Hematopoietic multipotent progenitor cell treated with erythropoietin and hydrocortisone succinate and interleukin-3 and kit ligand, for 15 days (in vitro differentiated cells): ENCODE measurements at regions not wholly inside any gene's neighbourhood (a gene's known extent, or its start where the extent isn't known, plus 50 kb on each side); places are given as distances from the start of the nearest gene placed in this dataset.
"Not testable (repeated sequence)": the region's sequence is repeated elsewhere in the genome, so short reads cannot be mapped to it uniquely, and the experiment has no call there.

ENCODE experiments used
- DNase-seq: peaks from one replicate; pipeline ENCODE4 v3.0.0-alpha.2; 2015; ENCODE audit warnings: low spot score

DNA sequence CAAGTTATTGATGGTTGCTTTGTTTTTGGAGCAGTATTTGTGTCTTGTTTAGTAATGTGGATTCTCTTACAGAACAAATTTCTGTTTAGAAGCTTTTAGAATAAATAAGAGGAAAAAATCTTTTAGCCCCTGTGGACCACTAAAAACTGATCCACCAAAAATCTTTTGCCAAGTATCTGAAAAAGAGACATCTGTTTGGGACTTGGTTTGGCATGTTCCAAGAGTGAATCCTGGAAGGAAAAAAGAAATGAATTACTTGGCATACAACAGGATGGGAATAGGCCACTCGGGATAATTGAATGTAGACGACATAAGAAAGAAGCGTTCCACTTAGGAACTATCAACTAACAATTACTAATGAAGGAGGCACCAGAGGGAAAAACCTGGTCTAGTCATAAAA, 1350.1 kb upstream of the C9orf72 start:
- no peak for DNase-seq

- DNase-seq: no peak
Measured at GRCh38 chr9:28925157-28925556, 1351.9 kb upstream of the C9orf72 start.

DNA sequence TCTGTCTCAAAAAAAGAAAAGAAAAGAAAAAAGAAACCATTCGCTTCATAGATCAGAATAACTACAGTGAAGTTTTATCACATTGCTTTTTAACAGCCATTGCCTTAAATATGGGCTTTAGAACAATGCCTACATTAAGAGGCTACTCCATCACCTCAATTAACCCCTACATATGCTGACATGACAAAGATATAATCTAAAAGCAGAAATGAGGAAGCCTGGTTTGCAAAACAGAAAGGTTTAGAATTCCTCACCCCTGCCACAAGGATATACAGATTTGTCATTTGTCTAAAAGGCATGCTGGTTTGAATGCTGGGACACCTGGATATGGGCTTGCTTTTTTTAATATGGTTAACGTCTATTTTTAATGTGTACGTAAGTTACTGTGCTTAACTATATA, 1353.0 kb upstream of the C9orf72 start:
- no peak for DNase-seq

- DNase-seq: no peak
Measured at GRCh38 chr9:28927691-28928090, 1354.4 kb upstream of the C9orf72 start.

DNA sequence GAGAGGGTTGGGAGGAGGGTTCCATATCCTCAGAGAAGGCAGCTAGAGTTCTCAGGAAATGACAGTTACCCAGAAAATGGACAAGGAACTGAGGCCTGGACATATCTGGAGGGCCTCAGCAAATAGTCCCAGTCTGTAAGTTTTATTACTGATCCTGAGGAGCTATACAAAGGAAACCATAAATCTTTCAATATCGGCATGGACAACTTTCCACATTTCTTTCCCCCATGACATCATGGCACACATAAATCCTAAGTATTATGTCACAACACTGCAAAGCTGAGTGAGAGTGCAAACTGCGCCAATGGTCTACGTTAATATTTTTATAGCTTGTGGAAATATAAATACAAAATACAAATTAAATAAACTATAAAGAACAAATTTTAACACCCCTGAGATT, 1356.2 kb upstream of the C9orf72 start:
- DNase-seq: no peak

- no peak for DNase-seq
Measured at GRCh38 chr9:28930766-28931165, 1357.5 kb upstream of the C9orf72 start.

- no peak for DNase-seq
Measured at GRCh38 chr9:28934111-28934510, 1360.8 kb upstream of the C9orf72 start.

GRCh38 chr9:28938981-28939380, 1365.7 kb upstream of the C9orf72 start:
- no peak for DNase-seq

DNA sequence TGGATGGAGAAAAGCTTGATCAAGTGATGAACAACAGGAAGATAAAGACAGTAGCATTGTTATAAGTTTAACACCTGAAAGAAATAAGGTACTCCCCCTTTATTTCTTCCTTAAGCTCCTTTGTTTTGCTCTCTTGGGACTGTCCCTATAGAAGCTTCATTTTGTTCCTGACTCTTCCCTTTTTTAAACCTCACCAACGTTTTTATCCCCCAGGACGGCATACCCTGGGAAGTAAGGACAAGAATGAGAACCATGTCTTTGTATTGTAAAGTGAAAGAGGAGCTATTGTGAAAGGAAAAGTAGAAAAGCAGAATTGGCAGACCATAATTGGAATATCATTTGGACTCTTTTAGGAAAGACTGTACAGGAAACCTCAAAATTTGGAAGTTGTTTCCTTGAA, 1368.6 kb upstream of the C9orf72 start:
- DNase-seq: no peak

- no peak for DNase-seq
Measured at GRCh38 chr9:28942941-28943340, 1369.7 kb upstream of the C9orf72 start.

DNA sequence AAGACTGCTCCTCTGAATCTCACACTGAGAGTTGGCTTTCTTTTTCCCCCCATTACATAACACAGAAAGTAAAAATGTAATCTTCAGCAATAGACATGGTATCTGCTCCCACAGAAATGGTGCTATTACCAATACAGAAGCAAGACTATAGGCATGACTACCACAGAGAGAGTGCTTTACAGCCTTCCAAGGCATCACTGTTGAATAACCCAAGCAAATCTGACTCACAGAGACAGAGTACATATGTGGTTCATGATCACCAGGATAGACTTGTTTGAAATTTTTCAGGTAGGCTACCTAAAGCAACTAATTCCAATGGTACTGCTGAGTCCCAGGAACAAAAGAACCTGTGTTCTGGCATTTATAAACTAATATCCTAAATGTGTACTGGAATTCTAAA, 1373.4 kb upstream of the C9orf72 start:
- no peak for DNase-seq

DNA sequence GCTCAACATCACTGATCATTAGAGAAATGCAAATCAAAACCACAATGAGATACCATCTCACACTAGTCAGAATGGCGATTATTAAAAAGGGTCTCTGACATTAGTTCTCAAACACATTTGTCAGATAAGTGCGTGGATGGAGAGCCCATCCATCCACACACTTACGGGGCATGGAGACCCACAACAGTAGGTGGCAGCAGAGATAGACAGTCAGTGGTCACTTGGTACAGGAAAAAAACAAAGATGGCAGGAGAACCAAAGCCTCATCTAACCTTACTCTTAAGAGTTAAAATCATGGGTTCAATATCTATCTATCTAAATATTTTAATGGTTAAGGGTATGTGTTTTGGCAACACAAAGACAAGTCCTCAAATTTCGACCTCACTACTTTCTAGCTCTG, 1378.7 kb upstream of the C9orf72 start:
- no peak for DNase-seq

DNA sequence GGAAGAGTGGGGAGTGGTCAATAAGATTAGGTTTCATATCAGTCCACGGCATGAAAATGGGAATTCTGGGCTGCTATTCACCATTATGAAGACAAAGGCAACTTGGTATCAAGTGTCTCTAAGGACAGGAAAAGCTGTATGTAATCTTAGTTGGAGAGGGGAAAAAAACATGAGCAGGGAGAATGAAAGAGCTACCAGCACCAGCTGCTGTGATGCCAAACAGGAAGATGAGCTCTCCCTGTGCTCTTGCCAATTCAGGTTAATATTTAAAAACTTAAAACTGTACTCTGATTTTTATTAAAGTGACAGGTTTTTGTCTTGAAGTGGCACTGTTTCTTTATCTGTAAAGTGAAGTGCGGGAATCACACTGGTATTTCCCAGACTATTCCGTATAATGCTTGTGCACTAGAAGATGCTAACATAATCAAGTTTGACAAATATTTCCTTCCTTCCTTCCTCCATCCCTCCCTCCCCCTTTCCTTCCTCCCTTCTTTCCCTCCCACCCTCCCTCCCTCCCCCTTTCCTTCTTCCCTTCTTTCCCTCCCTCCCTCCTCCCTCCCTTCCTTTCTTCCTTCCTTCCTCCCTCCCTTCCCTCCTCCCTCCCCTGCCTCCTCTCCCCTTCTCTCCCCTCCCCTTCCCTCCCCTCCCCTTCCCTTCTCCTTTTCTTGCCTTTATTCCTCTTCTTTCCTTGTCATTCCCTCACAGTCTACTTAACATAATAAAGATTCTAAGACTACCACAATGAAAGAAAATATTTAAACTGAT, 1383.0 kb upstream of the C9orf72 start:
- no peak for DNase-seq

GRCh38 chr9:28960602-28961001, 1387.3 kb upstream of the C9orf72 start:
- DNase-seq: no peak

GRCh38 chr9:28961623-28962022, 1388.3 kb upstream of the C9orf72 start:
- DNase-seq: no peak

- DNase-seq: no peak
Measured at GRCh38 chr9:28967226-28967625, 1393.9 kb upstream of the C9orf72 start.

DNA sequence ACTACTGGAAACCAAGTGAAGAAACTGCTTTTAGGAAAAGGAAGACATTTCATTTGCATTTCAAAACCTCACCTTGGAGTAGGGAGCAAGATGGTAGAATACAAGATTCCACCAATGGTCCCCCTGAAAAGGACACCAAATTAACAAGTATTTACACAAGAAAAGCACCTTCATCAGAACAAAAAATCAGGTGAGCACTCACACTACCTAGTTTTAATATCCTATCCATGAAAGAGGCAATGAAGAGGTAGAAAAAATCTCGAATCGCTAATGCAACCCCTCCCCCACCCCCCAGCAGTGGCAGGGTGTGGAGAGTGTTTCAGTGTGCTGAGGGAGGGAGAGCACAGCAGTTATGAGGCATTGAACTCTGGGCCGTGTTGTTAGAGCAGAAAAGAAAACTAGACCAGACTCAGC, 1397.0 kb upstream of the C9orf72 start:
- DNase-seq: no peak

GRCh38 chr9:28971881-28972280, 1398.6 kb upstream of the C9orf72 start:
- no peak for DNase-seq

GRCh38 chr9:28976250-28976649, 1403.0 kb upstream of the C9orf72 start:
- no peak for DNase-seq

GRCh38 chr9:28976684-28977083, 1403.4 kb upstream of the C9orf72 start:
- DNase-seq: no peak

DNA sequence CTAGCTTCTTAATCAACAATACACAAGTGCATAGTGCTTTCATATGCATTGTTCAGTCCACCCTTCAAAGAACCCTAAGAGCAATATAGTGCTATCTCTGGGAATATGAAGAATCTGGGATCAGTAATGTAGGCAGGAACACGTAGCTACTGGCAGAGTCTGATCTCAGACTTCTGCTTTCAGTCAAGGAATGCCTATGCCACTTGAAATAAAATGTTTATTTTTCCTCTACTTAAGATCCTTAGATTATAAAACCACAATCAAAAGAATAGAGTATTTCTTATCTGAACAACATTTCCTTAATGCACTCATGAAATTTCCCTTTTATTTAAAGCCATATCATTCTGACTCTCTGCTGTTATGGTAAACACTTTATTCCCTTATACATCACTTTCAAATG, 1407.8 kb upstream of the C9orf72 start:
- DNase-seq: no peak

GRCh38 chr9:28981711-28982110, 1408.4 kb upstream of the C9orf72 start:
- DNase-seq: no peak

GRCh38 chr9:28984016-28984415, 1410.7 kb upstream of the C9orf72 start:
- no peak for DNase-seq

DNA sequence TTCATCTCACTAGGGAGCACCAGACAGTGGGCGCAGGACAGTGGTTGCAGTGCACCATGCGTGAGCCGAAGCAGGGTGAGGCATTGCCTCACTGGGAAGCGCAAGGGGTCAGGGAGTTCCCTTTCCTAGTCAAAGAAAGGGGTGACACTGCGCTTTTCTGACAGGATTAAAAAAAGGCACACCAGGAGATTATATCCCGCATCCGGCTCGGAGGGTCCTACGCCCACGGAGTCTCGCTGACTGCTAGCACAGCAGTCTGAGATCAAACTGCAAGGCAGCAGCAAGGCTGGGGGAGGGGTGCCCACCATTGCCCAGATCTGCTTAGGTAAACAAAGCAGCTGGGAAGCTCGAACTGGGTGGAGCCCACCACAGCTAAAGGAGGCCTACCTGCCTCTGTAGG, 1416.7 kb upstream of the C9orf72 start:
- DNase-seq: not testable (repeated sequence)
